ENCODE measurements at regions not wholly inside any gene's neighbourhood (a gene's known extent, or its start where the extent isn't known, plus 50 kb on each side); places are given as distances from the start of the nearest gene placed in this dataset.

GRCh38 chr5:57338068-57338867, 144.3 kb downstream of the ACTBL2 start:
- no peak for DNase-seq (ENCODE audit: extremely low spot score)
- no peak overlapping the region for H3K27ac ChIP-seq (ENCODE audit: low read depth)
- 76% methylated on average over 4 of the region's 4 CpGs for WGBS
- no peak overlapping the region for H3K4me3 ChIP-seq (ENCODE audit: low read depth, low read length)
- H3K4me1 ChIP-seq (ENCODE audit: insufficient read depth) = no peaks in the 10 kb centered on the region
- no peaks in the 10 kb centered on the region for H3K36me3 ChIP-seq (ENCODE audit: insufficient read depth)

GRCh38 chr5:57335092-57335660, 147.4 kb downstream of the ACTBL2 start:
- no peaks in the 10 kb centered on the region for H3K4me1 ChIP-seq (ENCODE audit: insufficient read depth)
- no peak for DNase-seq (ENCODE audit: extremely low spot score)
- H3K4me3 ChIP-seq (ENCODE audit: low read depth, low read length) = no peak overlapping the region
- H3K27ac ChIP-seq (ENCODE audit: low read depth) = no peak overlapping the region
- 37% methylated on average over 1 of the region's 1 CpG for WGBS
- H3K36me3 ChIP-seq (ENCODE audit: insufficient read depth) = no peaks in the 10 kb centered on the region

- WGBS = 88% methylated on average over 1 of the region's 1 CpG
- H3K27ac ChIP-seq (ENCODE audit: low read depth) = no peak overlapping the region
- no peak overlapping the region for H3K4me3 ChIP-seq (ENCODE audit: low read depth, low read length)
- DNase-seq (ENCODE audit: extremely low spot score) = no peak
- H3K4me1 ChIP-seq (ENCODE audit: insufficient read depth) = no peaks in the 10 kb centered on the region
- no peaks in the 10 kb centered on the region for H3K36me3 ChIP-seq (ENCODE audit: insufficient read depth)
Observed at GRCh38 chr5:57334475-57334874, 148.1 kb downstream of the ACTBL2 start.

- H3K27ac ChIP-seq (ENCODE audit: low read depth) = no peak overlapping the region
- WGBS = 26% methylated on average over 4 of the region's 4 CpGs
Observed at GRCh38 chr5:57332361-57332760, 150.2 kb downstream of the ACTBL2 start.

GRCh38 chr5:57327561-57328367, 153.9 kb downstream of the GPBP1 start:
- 65% methylated on average over 3 of the region's 3 CpGs for WGBS
- DNase-seq (ENCODE audit: extremely low spot score) = no peak
- Histone ChIP-seq H3K4me1 (ENCODE audit: insufficient read depth) (no peaks in the 10 kb centered on the region), H3K36me3 (ENCODE audit: insufficient read depth) (no peaks in the 10 kb centered on the region), H3K4me3 (ENCODE audit: low read depth, low read length) (no peak overlapping the region), H3K27ac (ENCODE audit: low read depth) (no peak overlapping the region)

More at GRCh38 chr5:57332361-57332760, 150.2 kb downstream of the ACTBL2 start:
- H3K4me3 ChIP-seq (ENCODE audit: low read depth, low read length) = no peak overlapping the region
- H3K36me3 ChIP-seq (ENCODE audit: insufficient read depth) = no peaks in the 10 kb centered on the region
- no peak for DNase-seq (ENCODE audit: extremely low spot score)
- no peaks in the 10 kb centered on the region for H3K4me1 ChIP-seq (ENCODE audit: insufficient read depth)

- WGBS = 78% methylated on average over 4 of the region's 4 CpGs
- no peak for DNase-seq (ENCODE audit: extremely low spot score)
- H3K4me3 ChIP-seq (ENCODE audit: low read depth, low read length) = no peak overlapping the region
- H3K36me3 ChIP-seq (ENCODE audit: insufficient read depth) = no peaks in the 10 kb centered on the region
- no peak overlapping the region for H3K27ac ChIP-seq (ENCODE audit: low read depth)
- H3K4me1 ChIP-seq (ENCODE audit: insufficient read depth) = no peaks in the 10 kb centered on the region
Observed at GRCh38 chr5:57325678-57326397, 152.0 kb downstream of the GPBP1 start.

GRCh38 chr5:57324861-57325260, 151.0 kb downstream of the GPBP1 start:
- no peak for DNase-seq (ENCODE audit: extremely low spot score)
- Histone ChIP-seq H3K4me1 (ENCODE audit: insufficient read depth) (no peaks in the 10 kb centered on the region), H3K4me3 (ENCODE audit: low read depth, low read length) (no peak overlapping the region), H3K36me3 (ENCODE audit: insufficient read depth) (no peaks in the 10 kb centered on the region), H3K27ac (ENCODE audit: low read depth) (no peak overlapping the region)
- WGBS = 75% methylated on average over 4 of the region's 4 CpGs

- no peak for DNase-seq (ENCODE audit: extremely low spot score)
- Histone ChIP-seq H3K36me3 (ENCODE audit: insufficient read depth) (no peaks in the 10 kb centered on the region), H3K27ac (ENCODE audit: low read depth) (no peak overlapping the region), H3K4me1 (ENCODE audit: insufficient read depth) (no peaks in the 10 kb centered on the region), H3K4me3 (ENCODE audit: low read depth, low read length) (no peak overlapping the region)
- WGBS = 47% methylated on average over 4 of the region's 4 CpGs
Observed at GRCh38 chr5:57324181-57324580, 150.3 kb downstream of the GPBP1 start.

GRCh38 chr5:57320582-57320981, 146.7 kb downstream of the GPBP1 start:
- DNase-seq (ENCODE audit: extremely low spot score) = no peak
- no peaks in the 10 kb centered on the region for H3K4me1 ChIP-seq (ENCODE audit: insufficient read depth)
- no peaks in the 10 kb centered on the region for H3K36me3 ChIP-seq (ENCODE audit: insufficient read depth)
- no peak overlapping the region for H3K4me3 ChIP-seq (ENCODE audit: low read depth, low read length)
- 68% methylated on average over 6 of the region's 6 CpGs for WGBS
- H3K27ac ChIP-seq (ENCODE audit: low read depth) = no peak overlapping the region

- Histone ChIP-seq H3K4me1 (ENCODE audit: insufficient read depth) (no peaks in the 10 kb centered on the region), H3K27ac (ENCODE audit: low read depth) (no peak overlapping the region), H3K4me3 (ENCODE audit: low read depth, low read length) (no peak overlapping the region), H3K36me3 (ENCODE audit: insufficient read depth) (no peaks in the 10 kb centered on the region)
- no peak for DNase-seq (ENCODE audit: extremely low spot score)
- 95% methylated on average over 4 of the region's 4 CpGs for WGBS
Observed at GRCh38 chr5:57319628-57320027, 145.8 kb downstream of the GPBP1 start.

- DNase-seq (ENCODE audit: extremely low spot score) = no peak
- 98% methylated on average over 5 of the region's 5 CpGs for WGBS
Observed at GRCh38 chr5:57318251-57318650, 144.4 kb downstream of the GPBP1 start.

GRCh38 chr5:57317341-57317740, 143.5 kb downstream of the GPBP1 start:
- 43% methylated on average over 5 of the region's 5 CpGs for WGBS
- H3K4me3 ChIP-seq (ENCODE audit: low read depth, low read length) = no peak overlapping the region
- no peaks in the 10 kb centered on the region for H3K36me3 ChIP-seq (ENCODE audit: insufficient read depth)
- no peaks in the 10 kb centered on the region for H3K4me1 ChIP-seq (ENCODE audit: insufficient read depth)
- DNase-seq (ENCODE audit: extremely low spot score) = no peak
- no peak overlapping the region for H3K27ac ChIP-seq (ENCODE audit: low read depth)

More at GRCh38 chr5:57318251-57318650, 144.4 kb downstream of the GPBP1 start:
- H3K36me3 ChIP-seq (ENCODE audit: insufficient read depth) = no peaks in the 10 kb centered on the region
- H3K4me1 ChIP-seq (ENCODE audit: insufficient read depth) = no peaks in the 10 kb centered on the region
- no peak overlapping the region for H3K27ac ChIP-seq (ENCODE audit: low read depth)
- H3K4me3 ChIP-seq (ENCODE audit: low read depth, low read length) = no peak overlapping the region

- Histone ChIP-seq H3K4me1 (ENCODE audit: insufficient read depth) (no peaks in the 10 kb centered on the region), H3K36me3 (ENCODE audit: insufficient read depth) (no peaks in the 10 kb centered on the region), H3K27ac (ENCODE audit: low read depth) (no peak overlapping the region), H3K4me3 (ENCODE audit: low read depth, low read length) (no peak overlapping the region)
- DNase-seq (ENCODE audit: extremely low spot score) = no peak
- 45% methylated on average over 3 of the region's 3 CpGs for WGBS
Observed at GRCh38 chr5:57316798-57317327, 143.0 kb downstream of the GPBP1 start.

Data from urinary bladder (tissue), 3 donors.